GM23248 (cell line): ENCODE measurements at regions not wholly inside any gene's neighbourhood (a gene's known extent, or its start where the extent isn't known, plus 50 kb on each side); places are given as distances from the start of the nearest gene placed in this dataset.

Experiments
- DNase-seq: peaks from one replicate; pipeline ENCODE4 v3.0.0-alpha.2; 2015
- H2AFZ ChIP-seq: fragments of 200-600 bp; sonication (generic); 2 replicates; pipeline ENCODE4 v1.6.1; 2016; ENCODE audit warnings: antibody characterized with exemption
- H3F3A ChIP-seq: fragments of 200-600 bp; sonication (generic); 2 replicates; pipeline ENCODE4 v1.6.1; 2016; ENCODE audit warnings: mild to moderate bottlenecking, antibody characterized with exemption, mixed run types; ENCODE audit not compliant: insufficient read depth
- H3K27ac ChIP-seq: fragments of 200-600 bp; sonication (generic); 2 replicates; pipeline ENCODE4 v1.5.1; 2016; ENCODE audit warnings: mild to moderate bottlenecking
- H3K27me3 ChIP-seq: fragments of 200-600 bp; sonication (generic); replicated peaks from 2 replicates; pipeline ENCODE4 v1.6.1; 2016; ENCODE audit warnings: mild to moderate bottlenecking; ENCODE audit not compliant: insufficient read depth
- H3K36me3 ChIP-seq: fragments of 200-600 bp; sonication (generic); 2 replicates; pipeline ENCODE4 v1.6.1; 2016; ENCODE audit warnings: low read depth, mild to moderate bottlenecking
- H3K4me1 ChIP-seq: fragments of 200-600 bp; sonication (generic); 2 replicates; pipeline ENCODE4 v1.6.1; 2016; ENCODE audit warnings: mild to moderate bottlenecking; ENCODE audit not compliant: insufficient read depth
- H3K4me2 ChIP-seq: fragments of 200-600 bp; sonication (generic); one replicate; pipeline ENCODE4 v1.6.1; 2016; ENCODE audit warnings: mild to moderate bottlenecking; ENCODE audit not compliant: unreplicated experiment
- H3K4me3 ChIP-seq: fragments of 200-600 bp; sonication (generic); 2 replicates; pipeline ENCODE4 v1.5.1; 2016; ENCODE audit warnings: mild to moderate bottlenecking
- H3K79me2 ChIP-seq: fragments of 200-600 bp; sonication (generic); 2 replicates; pipeline ENCODE4 v1.6.1; 2016; ENCODE audit warnings: mild to moderate bottlenecking; ENCODE audit not compliant: insufficient read depth
- H3K9ac ChIP-seq: fragments of 200-600 bp; sonication (generic); 2 replicates; pipeline ENCODE4 v1.6.1; 2016; ENCODE audit warnings: mild to moderate bottlenecking
- H3K9me2 ChIP-seq: fragments of 200-600 bp; sonication (generic); 2 replicates; pipeline ENCODE4 v1.6.1; 2016; ENCODE audit warnings: mixed run types, mild to moderate bottlenecking, moderate library complexity; ENCODE audit not compliant: insufficient read depth
- H3K9me3 ChIP-seq: fragments of 200-600 bp; sonication (generic); one replicate; pipeline ENCODE4 v1.6.1; 2017; ENCODE audit warnings: low read depth
- H4K20me1 ChIP-seq: fragments of 200-600 bp; sonication (generic); 2 replicates; pipeline ENCODE4 v1.6.0; 2016; ENCODE audit not compliant: insufficient read depth
- EZH2 ChIP-seq: fragments of 200-600 bp; sonication (generic); IDR thresholded peaks from 2 replicates; pipeline ENCODE4 v1.6.1; 2018; ENCODE audit warnings: antibody characterized with exemption, mild to moderate bottlenecking; ENCODE audit not compliant: insufficient read depth, poor library complexity, severe bottlenecking
- EZH2phosphoT487 ChIP-seq: fragments of 200-600 bp; sonication (generic); IDR thresholded peaks from 2 replicates; pipeline ENCODE4 v1.6.1; 2018; ENCODE audit warnings: antibody characterized with exemption, moderate library complexity, mild to moderate bottlenecking, low read depth; ENCODE audit not compliant: insufficient read depth
- WGBS, 2 experiments: methylation state at CpG; one replicate each; pipeline ENCODE4 v1.1.6; 2015 to 2017; ENCODE audit warnings: low lambda C conversion rate in 2 of 2, low coverage in 1 of 2; ENCODE audit errors: missing lambda C conversion rate in 2 of 2; 5-methylcytosine and 5-hydroxymethylcytosine counted together
- in situ Hi-C: fragments of 300-500 bp; cut with MboI; formaldehyde crosslinking; loops from 2 replicates; pipeline ENCODE4 v1.15.0; 2020

GRCh38 chr1:5748286-5749225 is 243.7 kb downstream of the NPHP4 start:
- Histone ChIP-seq H3K9me2 (no peaks in the 10 kb centered on the region), H3K4me3 (no peak overlapping the region), H3F3A (no peaks in the 10 kb centered on the region), H3K4me1 (no peaks in the 10 kb centered on the region), H3K9me3 (no peaks in the 10 kb centered on the region), H3K79me2 (no peaks in the 10 kb centered on the region), H2AFZ (no peak overlapping the region), H3K27me3 (no peaks in the 10 kb centered on the region), H3K9ac (no peak overlapping the region), H3K27ac (no peak overlapping the region), H3K4me2 (no peak overlapping the region), H4K20me1 (no peaks in the 10 kb centered on the region), H3K36me3 (no peaks in the 10 kb centered on the region)
- TF ChIP-seq EZH2 (no peak), EZH2phosphoT487 (no peak)
- WGBS, 2 experiments: 32 to 39% methylated on average over 25 to 26 of the region's 26 CpGs
- in situ Hi-C loops: no loop called here
- DNase-seq: no peak

GRCh38 chr1:5747426-5748285 is 244.6 kb downstream of the NPHP4 start:
- Histone ChIP-seq H3F3A (no peaks in the 10 kb centered on the region), H3K27me3 (no peaks in the 10 kb centered on the region), H3K27ac (no peak overlapping the region), H3K4me1 (no peaks in the 10 kb centered on the region), H2AFZ (no peak overlapping the region), H4K20me1 (no peaks in the 10 kb centered on the region), H3K4me3 (no peak overlapping the region), H3K4me2 (no peak overlapping the region), H3K79me2 (no peaks in the 10 kb centered on the region), H3K36me3 (no peaks in the 10 kb centered on the region), H3K9me3 (no peaks in the 10 kb centered on the region), H3K9me2 (no peaks in the 10 kb centered on the region), H3K9ac (no peak overlapping the region)
- WGBS, 2 experiments: 37 to 46% methylated on average over 11 to 13 of the region's 13 CpGs
- no peak for DNase-seq
- in situ Hi-C loops: no loop called here
- TF ChIP-seq EZH2 (no peak), EZH2phosphoT487 (no peak)

- no peaks in the 10 kb centered on the region for H3K36me3 ChIP-seq
- no peak overlapping the region for H3K9ac ChIP-seq
- H3K27ac ChIP-seq: no peak overlapping the region
- H2AFZ ChIP-seq: no peak overlapping the region
- H3K9me3 ChIP-seq: no peaks in the 10 kb centered on the region
- H3K79me2 ChIP-seq: no peaks in the 10 kb centered on the region
- H3K4me1 ChIP-seq: no peaks in the 10 kb centered on the region
- H3K4me2 ChIP-seq: no peak overlapping the region
- no peaks in the 10 kb centered on the region for H3K9me2 ChIP-seq
- in situ Hi-C loops: no loop called here
- no peak for DNase-seq
- H3F3A ChIP-seq: no peaks in the 10 kb centered on the region
- H3K4me3 ChIP-seq: no peak overlapping the region
- H4K20me1 ChIP-seq: no peaks in the 10 kb centered on the region
- no peak for TF ChIP-seq EZH2phosphoT487
- no peak for TF ChIP-seq EZH2
- 34 to 44% methylated on average over 15 of the region's 15 CpGs for WGBS, 2 experiments
- H3K27me3 ChIP-seq: no peaks in the 10 kb centered on the region
Measured at GRCh38 chr1:5746611-5747425, 245.4 kb downstream of the NPHP4 start.
